Lung (tissue), 11 donors: ENCODE measurements at regions not wholly inside any gene's neighbourhood (a gene's known extent, or its start where the extent isn't known, plus 50 kb on each side); places are given as distances from the start of the nearest gene placed in this dataset.

Source experiments
- ATAC-seq: fragments of 200-7000 bp; cut with Tn5 transposase; one replicate; pipeline ENCODE4 v1.9.1; 2020; ENCODE audit warnings: moderate number of reproducible peaks; ENCODE audit not compliant: insufficient read depth, low FRiP score
- DNase-seq, 3 donors: peaks; one replicate each; pipeline ENCODE4 v3.0.0-alpha.2; 2013 to 2017
- H3K27ac ChIP-seq, 2 donors: one replicate each; pipeline ENCODE4 v1.5.1; 2013; ENCODE audit warnings: mild to moderate bottlenecking in 2 of 2, moderate library complexity in 2 of 2, control low read depth in 1 of 2, inconsistent platforms in 1 of 2, low read depth in 1 of 2, low read length in 1 of 2
- H3K27me3 ChIP-seq, 3 donors: one replicate each; pipeline ENCODE4 v1.5.1; 2013; ENCODE audit warnings: low read length in 2 of 3; ENCODE audit not compliant: control insufficient read depth in 3 of 3, insufficient read depth in 3 of 3
- H3K36me3 ChIP-seq, 4 donors: one replicate each; pipeline ENCODE4 v1.5.1; 2013; ENCODE audit warnings: low read length in 4 of 4, mild to moderate bottlenecking in 1 of 4, moderate library complexity in 1 of 4; ENCODE audit not compliant: control insufficient read depth in 4 of 4, insufficient read depth in 4 of 4
- H3K4me1 ChIP-seq, 5 donors: one replicate each; pipeline ENCODE4 v1.5.1; 2013; ENCODE audit warnings: low read length in 5 of 5, mild to moderate bottlenecking in 2 of 5, moderate library complexity in 1 of 5; ENCODE audit not compliant: control insufficient read depth in 5 of 5, insufficient read depth in 5 of 5
- H3K4me3 ChIP-seq: one replicate; pipeline ENCODE4 v1.5.1; 2013; ENCODE audit warnings: mild to moderate bottlenecking, control low read depth, moderate library complexity
- H3K9ac ChIP-seq, 2 donors: one replicate each; pipeline ENCODE4 v1.5.1; 2013; ENCODE audit warnings: low read length in 2 of 2, control low read depth in 1 of 2; ENCODE audit not compliant: insufficient read depth in 1 of 2
- H3K9me3 ChIP-seq, 4 donors: one replicate each; pipeline ENCODE4 v1.5.1; 2013; ENCODE audit warnings: low read length in 3 of 4, mild to moderate bottlenecking in 1 of 4, moderate library complexity in 1 of 4; ENCODE audit not compliant: control insufficient read depth in 4 of 4, insufficient read depth in 3 of 4
- CTCF ChIP-seq: IDR thresholded peaks from 2 replicates; pipeline ENCODE4 v1.5.1; 2012; ENCODE audit warnings: mild to moderate bottlenecking; ENCODE audit errors: control extremely low read depth, extremely low read depth
- WGBS, 2 donors: extraction: QIAGEN DNeasy Blood & Tissue Kit; methylation state at CpG; one replicate each; pipeline ENCODE4 v1.1.7; 2013; 5-methylcytosine and 5-hydroxymethylcytosine counted together
- donor health status: control.
- donor health status: control.
- donor health status: Bipolar disorder and iron deficiency.
- donor health status: healthy.
- donor health status: DM: yes; HTN: yes; CAD: no.

GRCh38 chr4:59180969-59181368 is 2019.2 kb upstream of the ADGRL3 start:
- TF ChIP-seq CTCF = no peak
- Histone ChIP-seq H3K27ac (no peak overlapping the region), H3K9ac (no peak overlapping the region), H3K9me3 (no peaks in the 10 kb centered on the region), H3K4me3 (no peak overlapping the region), H3K4me1 (no peaks in the 10 kb centered on the region), H3K27me3 (peaks cover 0 to 2% (median 0%) of the 10 kb centered on the region in 3 donors), H3K36me3 (no peaks in the 10 kb centered on the region)
- ATAC-seq = no peak
- no peak for DNase-seq

GRCh38 chr4:59195839-59196238 is 2004.3 kb upstream of the ADGRL3 start:
- H3K4me1 ChIP-seq = no peaks in the 10 kb centered on the region
- H3K36me3 ChIP-seq = no peaks in the 10 kb centered on the region
- no peak for TF ChIP-seq CTCF
- ATAC-seq = no peak
- H3K27ac ChIP-seq = no peak overlapping the region
- WGBS, 2 donors = 36 to 38% methylated on average over 2 of the region's 2 CpGs
- no peaks in the 10 kb centered on the region for H3K27me3 ChIP-seq
- H3K9ac ChIP-seq = no peak overlapping the region
- H3K9me3 ChIP-seq = peaks cover 0 to 2% (median 0%) of the 10 kb centered on the region in 4 donors
- DNase-seq = no peak
- H3K4me3 ChIP-seq = no peak overlapping the region

- DNase-seq = peak in 1 of 3 donors; percentile 11
- Histone ChIP-seq H3K27me3 (no peaks in the 10 kb centered on the region), H3K4me3 (no peak overlapping the region), H3K4me1 (no peaks in the 10 kb centered on the region), H3K9ac (no peak overlapping the region), H3K9me3 (peaks cover 0 to 2% (median 0%) of the 10 kb centered on the region in 4 donors), H3K27ac (no peak overlapping the region), H3K36me3 (no peaks in the 10 kb centered on the region)
- peak; percentile 58 for ATAC-seq
- 60 to 72% methylated on average over 2 of the region's 2 CpGs for whole genome bisulfite sequencing, 2 donors
- TF ChIP-seq CTCF = no peak
Measured at GRCh38 chr4:59200992-59201391, 1999.1 kb upstream of the ADGRL3 start.

GRCh38 chr4:59217910-59218631 is 1982.1 kb upstream of the ADGRL3 start:
- WGBS, 2 donors = 53 to 71% methylated on average over 5 of the region's 5 CpGs
- Histone ChIP-seq H3K4me1 (no peaks in the 10 kb centered on the region), H3K27me3 (no peaks in the 10 kb centered on the region), H3K4me3 (no peak overlapping the region), H3K9me3 (no peaks in the 10 kb centered on the region), H3K36me3 (no peaks in the 10 kb centered on the region), H3K9ac (no peak overlapping the region), H3K27ac (no peak overlapping the region)
- DNase-seq (no peak), ATAC-seq (no peak)
- no peak for TF ChIP-seq CTCF
